HG03025 (cell line): ENCODE measurements at regions not wholly inside any gene's neighbourhood (a gene's known extent, or its start where the extent isn't known, plus 50 kb on each side); places are given as distances from the start of the nearest gene placed in this dataset.

Source experiments
- ATAC-seq: cut with Tn5 transposase; IDR thresholded peaks from one replicate; pipeline ENCODE4 v1.9.1; 2021; ENCODE audit warnings: mild to moderate bottlenecking, moderate library complexity; ENCODE audit not compliant: unreplicated experiment, low FRiP score

DNA sequence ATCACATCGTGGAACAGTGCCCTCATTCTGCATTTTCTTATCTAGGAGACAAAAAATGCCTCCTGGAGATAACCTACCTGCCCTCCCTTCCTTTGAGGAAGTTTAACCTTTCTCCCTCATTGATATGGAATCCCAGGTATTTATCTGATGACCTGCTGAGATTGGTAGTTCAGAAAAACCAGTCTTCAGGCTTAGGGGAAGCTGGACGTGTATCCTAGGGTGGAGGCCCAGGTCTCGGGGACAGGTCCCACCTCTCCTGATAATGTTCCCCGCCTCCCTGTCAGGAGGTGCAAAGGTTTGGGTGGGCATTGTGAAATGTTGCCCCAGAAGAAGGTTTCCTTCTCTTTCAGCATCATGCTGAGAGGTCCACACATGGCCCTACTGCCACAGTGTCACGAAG, 186.9 kb upstream of the NAV2 start:
- ATAC-seq = no peak

DNA sequence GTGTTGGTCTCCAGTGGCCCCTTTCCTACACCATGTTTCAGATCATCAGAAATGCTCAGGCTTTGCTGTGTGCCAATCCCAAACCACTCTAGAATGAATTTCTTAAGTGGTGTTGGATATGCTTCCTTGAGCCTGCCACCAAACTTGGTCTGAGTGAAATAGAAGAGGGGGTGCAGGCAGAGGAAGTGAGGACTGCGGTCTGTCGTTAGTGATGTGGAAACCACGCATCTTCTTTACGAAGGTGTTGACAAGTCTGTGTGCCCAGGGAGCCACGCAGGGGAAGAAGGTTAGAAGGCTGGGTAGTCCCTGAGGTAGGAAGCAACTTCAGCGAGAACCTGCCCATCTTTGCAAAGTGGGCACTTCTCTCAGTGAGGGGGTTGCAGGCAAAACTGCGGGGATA, 187.4 kb upstream of the NAV2 start:
- peak; percentile 85 for ATAC-seq

DNA sequence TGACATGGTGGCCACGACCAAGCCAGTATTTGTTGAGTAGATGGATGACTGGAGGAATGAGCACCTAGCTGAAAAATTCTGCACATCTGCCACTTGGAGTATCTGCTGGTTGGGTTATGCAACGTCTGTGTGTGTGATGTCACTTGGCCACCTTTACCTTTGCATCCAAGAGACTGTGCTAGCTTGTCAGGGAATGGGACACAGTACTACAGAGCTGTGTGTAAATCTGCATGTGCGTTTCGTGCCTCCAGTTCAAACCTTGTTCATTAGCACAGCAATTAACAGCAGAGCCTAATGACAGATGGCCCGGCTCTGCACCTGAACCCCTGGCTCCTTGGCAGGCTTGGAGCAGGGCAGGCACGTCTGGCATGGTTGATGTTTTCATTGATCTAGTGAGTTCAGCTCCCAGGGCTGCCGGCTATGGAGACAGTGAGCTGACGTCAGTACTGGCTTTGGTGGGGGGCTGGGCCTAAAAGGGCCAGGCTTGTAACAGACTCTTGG, 188.4 kb upstream of the NAV2 start:
- ATAC-seq = no peak

DNA sequence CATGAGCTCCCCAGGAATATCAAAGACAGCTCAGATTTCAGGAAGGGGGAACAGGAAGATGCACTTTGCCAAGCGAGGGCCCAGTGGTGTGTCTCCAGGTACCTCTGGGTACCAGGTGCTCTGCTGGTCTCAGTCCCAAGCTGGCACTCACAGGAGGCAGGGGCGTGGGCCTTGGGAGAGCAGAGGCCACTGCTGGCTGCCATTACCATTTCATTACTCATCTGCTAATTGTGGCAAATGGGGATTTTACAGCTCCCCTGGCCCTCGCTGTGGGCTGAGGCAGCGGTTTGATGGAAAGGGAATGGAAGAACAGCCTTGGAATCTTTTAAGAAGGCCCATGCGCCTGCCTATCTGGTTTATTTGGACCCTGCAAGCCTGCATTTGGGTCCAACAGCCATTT, 192.0 kb upstream of the NAV2 start:
- no peak for ATAC-seq

DNA sequence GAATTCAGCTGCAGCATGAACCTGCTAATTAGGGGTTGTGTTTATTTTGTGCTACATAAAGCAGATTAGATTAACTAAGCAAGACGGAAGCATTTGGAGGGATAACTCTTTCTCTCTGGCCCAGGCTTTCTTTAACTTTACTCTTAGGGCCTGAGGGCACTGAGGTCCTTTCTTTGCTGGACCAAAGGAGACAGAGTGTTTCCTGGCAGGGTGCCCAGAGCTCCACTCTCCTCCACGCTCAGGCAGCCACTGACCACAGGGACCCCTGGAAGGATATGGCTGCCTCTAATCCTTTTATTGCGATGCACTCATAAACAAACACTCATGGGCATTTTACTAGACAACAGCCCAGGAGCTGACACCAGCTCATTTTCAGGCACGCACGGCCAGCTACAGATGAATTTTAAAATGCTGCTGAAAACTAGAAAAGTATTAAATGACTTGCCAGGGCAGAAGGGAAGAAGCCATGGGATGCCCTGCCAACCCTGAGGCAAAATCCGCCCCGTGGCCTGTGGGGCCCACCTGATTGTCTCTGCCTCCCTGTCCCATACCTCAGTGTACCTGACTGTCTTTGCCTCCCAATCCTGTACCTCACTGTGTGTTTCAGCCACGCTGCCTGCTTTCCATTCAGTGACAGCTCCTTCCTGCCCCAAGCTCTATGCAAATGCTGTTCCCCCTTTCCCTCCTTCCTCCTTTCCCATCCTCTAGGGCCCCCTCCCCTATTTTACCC, 192.6 kb upstream of the NAV2 start:
- ATAC-seq = no peak

DNA sequence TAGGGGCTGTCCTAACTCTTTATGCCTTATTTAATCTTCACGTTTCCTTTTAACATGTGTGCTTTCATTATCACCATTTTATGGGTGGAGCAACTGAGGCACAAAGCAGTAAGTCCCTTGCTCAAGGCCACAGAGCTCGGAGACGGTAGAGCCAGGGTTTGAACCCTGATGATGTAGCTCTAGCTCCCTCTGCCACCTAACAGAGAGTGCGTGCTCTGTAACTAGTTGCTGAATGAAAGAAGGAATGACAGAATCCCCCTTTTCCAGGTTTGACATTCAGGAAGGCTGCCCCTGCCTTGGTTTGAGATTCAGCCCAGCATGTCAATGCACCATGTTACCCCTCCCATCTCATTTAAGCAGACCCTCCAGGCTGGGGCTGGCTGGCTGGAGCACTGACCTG, 193.3 kb upstream of the NAV2 start:
- ATAC-seq = no peak

DNA sequence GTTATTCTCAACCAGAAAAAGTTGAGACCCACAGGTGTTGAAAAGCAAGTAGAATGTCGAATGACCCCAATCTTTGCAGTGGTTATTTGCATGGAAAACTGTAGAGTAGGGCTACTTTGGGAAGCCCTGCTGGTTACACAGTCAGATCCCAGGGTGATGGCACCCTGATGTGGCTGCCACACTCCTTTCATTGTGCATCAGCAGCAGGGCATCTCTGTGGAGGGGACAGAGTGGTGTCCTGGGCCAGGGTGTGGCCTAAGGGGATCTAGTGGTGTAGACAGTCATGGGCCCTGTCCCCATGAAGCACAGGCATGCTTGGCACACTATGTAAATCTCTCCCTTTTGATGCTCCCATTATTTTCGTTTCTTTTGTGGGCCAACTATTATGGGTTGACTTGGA, 199.4 kb upstream of the NAV2 start:
- ATAC-seq = no peak

DNA sequence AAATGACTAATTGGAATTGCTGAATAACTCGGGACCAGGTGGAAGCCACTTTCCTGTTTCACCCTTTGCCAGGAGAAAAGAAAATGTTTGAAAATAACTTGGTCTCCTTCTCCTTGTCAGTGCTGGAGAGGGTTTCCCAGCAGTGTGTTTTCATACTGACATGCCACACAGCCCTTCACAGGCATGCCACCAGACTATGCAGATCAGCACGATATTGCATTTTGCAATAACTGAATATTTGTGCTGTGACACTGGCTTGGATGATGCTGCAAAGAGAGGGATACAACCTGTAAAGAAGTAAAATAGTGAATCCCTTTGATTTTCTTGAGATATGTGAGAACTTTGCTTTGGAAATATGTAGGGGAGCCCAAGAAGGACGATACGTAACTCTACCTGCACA, 200.0 kb upstream of the NAV2 start:
- no peak for ATAC-seq

DNA sequence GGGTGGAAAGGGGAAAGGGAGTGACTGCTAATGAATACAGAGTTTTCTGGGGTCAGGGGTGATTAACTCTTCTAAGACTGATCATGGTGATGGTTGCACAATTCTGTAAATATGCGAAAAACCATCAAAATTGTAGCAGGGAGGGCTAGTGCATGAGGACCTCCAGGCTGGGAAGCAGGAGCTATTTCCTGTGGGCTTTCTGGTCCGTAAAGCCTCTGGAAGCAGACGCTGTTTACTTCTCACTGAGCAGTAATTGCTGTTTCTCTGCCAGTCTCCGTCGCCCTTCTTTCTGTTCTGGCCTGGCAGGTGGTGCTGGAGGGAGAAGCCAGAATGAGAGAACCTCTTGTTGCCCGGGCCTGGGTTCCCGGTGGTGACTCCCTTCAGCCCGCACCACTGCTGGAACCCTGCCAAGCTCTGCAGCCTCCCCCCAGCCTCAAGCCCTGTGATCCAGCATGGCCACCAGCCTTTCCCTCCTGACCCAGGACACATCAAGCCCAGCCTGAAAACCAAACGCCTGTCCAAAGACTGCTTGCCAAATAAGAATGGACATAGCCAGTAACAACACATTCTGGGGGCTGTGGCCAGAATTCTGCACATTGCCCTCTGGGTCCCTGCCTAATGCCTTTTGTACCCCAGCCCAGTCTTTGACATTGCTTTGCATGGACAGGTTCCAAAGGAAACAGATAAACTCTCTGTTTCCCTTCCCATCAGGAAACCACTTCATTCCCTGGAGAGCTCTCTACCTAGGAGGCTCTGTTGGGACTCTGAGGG, 201.0 kb upstream of the NAV2 start:
- no peak for ATAC-seq

DNA sequence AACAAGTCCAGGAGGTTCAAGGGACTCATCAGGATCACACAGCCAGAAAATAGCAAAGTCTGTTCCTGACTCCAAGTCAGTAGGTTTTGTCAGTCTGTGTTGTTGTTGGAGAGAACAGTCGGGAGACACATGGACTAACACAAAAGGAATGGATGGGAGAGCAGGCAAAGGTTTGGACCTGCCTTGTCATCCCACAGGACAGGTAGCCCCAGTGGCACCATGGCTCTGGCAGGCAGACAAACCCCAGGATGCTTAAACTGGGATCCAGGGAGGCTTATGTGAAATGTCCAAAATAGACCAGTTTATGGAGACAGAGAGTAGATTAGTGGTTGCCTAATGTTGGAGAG, 201.6 kb upstream of the NAV2 start:
- no peak for ATAC-seq

DNA sequence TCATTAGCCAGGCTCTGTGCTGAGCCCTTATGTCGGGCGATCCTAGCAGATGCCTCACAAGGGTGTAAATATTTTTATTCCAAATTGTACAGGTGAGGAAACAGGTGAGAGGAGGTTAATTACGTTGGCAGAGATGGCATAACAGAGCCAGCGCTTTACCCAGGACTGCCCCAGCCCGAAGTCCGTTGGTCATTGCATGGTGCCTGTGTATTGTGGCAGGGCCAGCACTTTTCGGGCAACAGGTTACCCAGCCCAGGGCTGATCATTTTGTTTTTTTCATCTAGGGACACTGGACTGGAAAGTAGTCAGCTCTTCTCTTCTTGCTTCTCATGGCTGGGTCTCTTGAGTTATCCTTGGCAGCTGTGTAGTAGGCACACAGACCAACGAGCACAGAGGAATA, 202.2 kb upstream of the NAV2 start:
- no peak for ATAC-seq

DNA sequence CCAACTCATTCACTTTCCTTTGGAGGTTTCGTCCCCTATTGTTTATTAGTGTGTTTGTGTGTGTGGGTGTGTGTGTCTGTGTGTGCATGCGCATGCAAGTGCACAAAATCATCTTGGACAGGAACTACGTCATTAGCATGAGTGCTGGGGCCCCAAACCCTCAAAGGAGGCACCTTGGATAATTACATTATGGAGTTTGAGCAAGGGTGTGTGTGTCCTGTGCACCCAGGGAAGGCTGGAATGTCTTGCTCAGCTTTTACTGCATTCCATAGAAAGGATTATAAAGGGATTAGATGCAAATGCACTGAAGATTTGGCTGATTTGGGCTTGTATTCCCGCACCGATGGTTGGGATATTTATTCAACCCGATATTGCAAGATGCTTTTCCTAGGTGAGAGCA, 203.4 kb upstream of the NAV2 start:
- ATAC-seq = no peak

DNA sequence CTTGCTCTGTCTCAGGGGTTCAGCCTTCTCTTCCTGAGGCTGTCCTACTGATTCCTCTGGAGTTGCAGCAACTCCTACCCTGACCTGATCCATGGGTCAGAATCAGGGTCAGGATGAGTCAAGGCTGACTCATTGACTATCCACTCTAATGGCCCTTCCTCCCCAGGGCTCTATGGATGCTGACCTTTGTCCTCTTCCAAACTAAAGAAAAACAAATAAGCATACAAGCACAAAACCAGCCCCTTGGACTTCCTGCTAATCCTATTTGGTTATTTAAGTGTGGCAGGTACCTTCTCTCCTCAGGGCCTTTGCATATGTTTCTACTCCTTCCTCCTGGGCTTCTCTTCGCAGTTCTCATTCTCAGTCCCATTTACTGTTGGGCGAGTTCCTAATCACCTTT, 204.5 kb upstream of the NAV2 start:
- no peak for ATAC-seq

DNA sequence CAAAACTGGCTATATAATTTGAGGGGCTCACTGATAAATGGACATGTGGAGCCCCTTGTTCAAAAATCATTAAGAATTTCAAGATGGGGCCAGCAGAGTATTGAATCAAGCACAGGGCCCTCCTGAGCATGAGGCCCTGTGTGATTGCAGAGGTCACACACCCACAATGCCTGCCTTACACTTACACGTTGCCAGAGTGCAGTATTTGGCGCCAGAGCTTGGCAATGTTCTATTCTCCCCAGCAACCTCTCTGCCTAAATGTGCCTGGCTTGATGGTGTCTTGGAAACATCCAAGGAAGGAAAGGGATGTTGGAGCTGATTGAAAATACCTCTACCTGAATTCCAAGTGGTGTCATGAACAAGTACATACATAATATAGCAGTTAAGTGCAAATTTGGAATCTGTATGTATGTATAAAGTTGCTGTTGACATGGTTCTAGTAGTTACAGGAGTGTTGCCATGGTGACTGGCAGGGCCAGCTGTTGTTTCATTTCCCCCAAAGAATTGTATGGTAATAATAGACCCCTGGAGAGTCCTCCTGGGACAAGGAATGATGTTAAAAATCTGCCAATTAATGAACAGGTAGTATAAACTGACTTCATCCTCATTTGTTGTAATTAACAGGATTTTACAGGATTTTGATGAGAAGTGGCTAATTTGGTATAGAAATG, 205.7 kb upstream of the NAV2 start:
- ATAC-seq = no peak

DNA sequence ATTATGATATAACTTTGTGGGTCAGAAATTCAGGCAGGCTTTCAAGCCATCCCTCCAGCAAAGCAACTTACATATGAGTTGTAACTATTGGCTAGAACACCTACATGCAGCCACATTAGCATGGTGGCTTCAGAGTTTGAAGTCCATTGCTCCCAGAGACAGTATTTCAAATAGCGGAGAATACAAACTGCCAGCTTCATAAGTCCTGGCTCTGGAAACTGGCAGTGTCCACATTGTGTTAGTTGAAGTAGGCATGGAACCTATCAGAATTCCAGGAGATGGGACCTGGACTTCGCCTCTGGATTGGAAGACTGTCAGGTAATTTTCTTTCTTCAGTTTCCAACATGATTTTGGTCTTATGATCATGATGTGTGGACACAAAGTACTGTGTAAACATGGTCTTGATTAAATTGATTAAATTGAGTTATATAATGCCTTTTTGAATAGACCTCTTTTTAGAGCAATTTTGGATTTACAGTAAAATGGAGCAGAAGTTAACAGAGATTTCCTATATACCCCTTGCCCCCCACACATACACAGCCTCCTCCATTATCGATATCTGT, 209.9 kb upstream of the NAV2 start:
- ATAC-seq = no peak

DNA sequence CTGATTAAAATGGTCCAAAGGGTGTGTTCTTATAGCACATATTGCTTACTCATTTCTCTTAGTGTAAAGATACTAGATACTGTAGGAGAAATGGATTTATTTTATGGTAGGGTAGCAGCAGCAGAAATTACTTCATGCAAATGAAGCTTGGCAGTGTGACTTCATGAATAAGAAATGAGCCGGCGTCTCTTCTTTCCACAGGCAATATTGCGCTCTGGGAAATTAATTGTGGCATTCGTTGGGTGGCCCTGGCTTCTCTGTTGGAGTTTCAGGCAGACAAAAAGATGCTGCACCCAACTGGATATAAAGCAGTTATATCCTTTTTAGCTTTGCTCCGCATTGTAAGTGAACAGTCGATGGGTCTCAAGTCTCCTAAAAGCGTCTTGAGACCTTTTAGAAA, 211.0 kb upstream of the NAV2 start:
- ATAC-seq = no peak

DNA sequence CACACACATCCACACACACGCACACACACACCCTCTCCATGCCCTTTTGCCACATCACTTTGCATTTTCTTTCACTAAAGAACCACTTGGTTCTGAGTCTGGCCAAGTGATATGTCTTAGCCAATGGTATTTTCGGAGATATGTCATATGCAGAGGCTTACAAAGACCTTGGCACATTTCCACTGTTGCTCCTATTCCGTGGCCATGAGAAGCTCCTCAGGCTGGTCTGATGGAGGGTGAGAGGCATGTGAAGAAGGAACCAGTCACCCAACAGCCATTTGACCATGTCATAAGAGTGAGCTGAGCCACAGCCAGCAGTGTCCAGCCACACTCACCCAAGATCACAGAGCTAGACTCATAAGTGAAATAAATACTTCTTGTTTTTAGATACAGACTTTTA, 212.6 kb upstream of the NAV2 start:
- no peak for ATAC-seq

DNA sequence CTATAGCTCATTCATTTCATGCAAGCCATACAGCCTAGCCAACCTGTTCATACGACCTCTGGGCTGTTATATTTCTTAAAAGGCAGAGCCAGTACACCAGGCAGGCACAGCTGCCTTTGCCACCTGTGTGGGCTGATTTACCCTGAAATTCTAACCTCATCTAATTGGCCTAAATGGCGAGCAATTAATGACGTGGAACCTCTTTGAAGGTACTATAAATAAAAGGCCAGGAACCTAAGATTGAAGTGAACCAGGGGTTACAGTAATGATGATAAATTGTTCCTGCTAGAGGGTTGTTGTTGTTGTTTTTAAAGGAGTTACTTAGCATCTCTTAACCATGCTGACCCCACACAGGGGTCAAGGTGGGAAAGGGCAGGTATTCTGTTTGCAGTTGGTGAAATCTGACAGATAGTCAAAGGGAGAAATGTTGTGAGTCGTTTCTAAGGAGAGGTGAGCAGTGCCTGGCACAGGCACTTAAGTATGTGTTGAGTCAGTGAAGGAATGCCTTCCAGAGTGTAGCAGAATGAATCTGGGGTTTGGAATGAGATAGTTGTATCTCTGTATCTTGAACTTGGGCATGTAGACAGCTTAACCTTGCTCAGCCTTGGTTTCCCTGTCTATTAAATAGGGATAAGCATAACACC, 213.5 kb upstream of the NAV2 start:
- no peak for ATAC-seq

DNA sequence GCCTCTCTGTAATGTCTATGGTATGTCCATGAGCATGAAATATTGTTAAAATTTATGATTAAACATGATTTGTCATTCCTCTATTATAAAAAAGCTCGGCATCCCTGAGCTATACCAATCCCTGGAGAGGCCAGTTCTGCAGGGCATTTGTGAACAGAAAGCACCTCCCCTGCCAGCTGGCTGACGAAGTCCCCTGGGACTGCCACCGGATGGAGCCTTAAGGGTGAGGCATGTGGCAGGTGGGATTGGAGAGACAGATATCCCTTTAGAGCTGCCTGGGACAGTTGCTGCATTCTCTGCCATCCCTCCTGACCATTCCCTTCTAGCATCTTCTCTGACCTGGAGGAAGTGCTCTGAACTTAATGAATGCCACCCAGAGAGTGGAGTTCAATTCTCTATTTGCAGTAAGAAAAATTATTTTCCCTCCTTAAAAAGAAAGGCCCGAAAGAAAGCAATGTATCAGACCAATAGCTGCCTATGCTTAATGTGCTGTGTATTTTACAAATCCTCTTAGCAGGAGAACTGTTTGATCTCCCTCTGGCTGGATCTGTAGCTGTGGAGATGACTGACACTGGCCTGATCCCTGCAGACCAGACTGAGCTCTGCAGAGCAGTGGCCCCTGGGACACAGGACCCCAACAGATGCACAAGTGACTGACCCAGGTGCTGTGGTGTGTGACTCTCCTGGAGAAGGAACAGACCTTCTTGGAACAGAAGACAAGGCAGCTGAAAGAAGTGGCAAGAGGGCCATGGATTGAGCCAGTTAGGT, 219.0 kb upstream of the NAV2 start:
- no peak for ATAC-seq
